ENCODE measurements at regions not wholly inside any gene's neighbourhood (a gene's known extent, or its start where the extent isn't known, plus 50 kb on each side); places are given as distances from the start of the nearest gene placed in this dataset.
"Not testable (repeated sequence)": the region's sequence is repeated elsewhere in the genome, so short reads cannot be mapped to it uniquely, and the experiment has no call there.

GRCh38 chr20:53884859-53885541 is 185.4 kb downstream of the BCAS1 start:
- Histone ChIP-seq H3K4me1 (ENCODE audit: control insufficient read depth in 4 of 4, insufficient read depth in 4 of 4, low read length in 3 of 4) (no peaks in the 10 kb centered on the region), H3K27ac (ENCODE audit: low read depth in 1 of 2, low read length in 2 of 2) (no peak overlapping the region)
- WGBS = 87% methylated on average over 10 of the region's 10 CpGs

GRCh38 chr20:53883098-53883911 is 187.1 kb downstream of the BCAS1 start:
- peaks cover 4 to 10% (median 9%) of the 10 kb centered on the region in 4 donors for H3K4me1 ChIP-seq (ENCODE audit: control insufficient read depth in 4 of 4, insufficient read depth in 4 of 4, low read length in 3 of 4)
- no peak overlapping the region for H3K27ac ChIP-seq (ENCODE audit: low read depth in 1 of 2, low read length in 2 of 2)
- no peak overlapping the region for H3K9ac ChIP-seq (ENCODE audit: low read depth in 1 of 2, low read length in 2 of 2)
- H3K9me3 ChIP-seq (ENCODE audit: control insufficient read depth in 4 of 4, low read length in 3 of 4) = no peaks in the 10 kb centered on the region
- no peaks in the 10 kb centered on the region for H3K27me3 ChIP-seq (ENCODE audit: control insufficient read depth in 4 of 4, insufficient read depth in 4 of 4, low read length in 3 of 4)
- H3K4me3 ChIP-seq (ENCODE audit: low read depth in 1 of 3, low read length in 3 of 3) = no peak overlapping the region
- DNase-seq (ENCODE audit: low spot score) = no peak
- H3K36me3 ChIP-seq (ENCODE audit: control insufficient read depth in 4 of 4, insufficient read depth in 3 of 4, low read depth in 1 of 4, low read length in 3 of 4) = no peaks in the 10 kb centered on the region
- no peak for TF ChIP-seq RXRA (IDR thresholded peaks at IDR 0.05)
- no peak for TF ChIP-seq YY1 (IDR thresholded peaks at IDR 0.05)
- no peak for TF ChIP-seq REST (IDR thresholded peaks at IDR 0.05)
- no peak for TF ChIP-seq NR2F2 (IDR thresholded peaks at IDR 0.05)
- no peak for TF ChIP-seq HNF4A (conservative IDR thresholded peaks at IDR 0.05)
- WGBS = 94% methylated on average over 5 of the region's 5 CpGs

More at GRCh38 chr20:53884859-53885541, 185.4 kb downstream of the BCAS1 start:
- Histone ChIP-seq H3K36me3 (ENCODE audit: control insufficient read depth in 4 of 4, insufficient read depth in 3 of 4, low read depth in 1 of 4, low read length in 3 of 4) (no peaks in the 10 kb centered on the region), H3K27me3 (ENCODE audit: control insufficient read depth in 4 of 4, insufficient read depth in 4 of 4, low read length in 3 of 4) (no peaks in the 10 kb centered on the region), H3K4me3 (ENCODE audit: low read depth in 1 of 3, low read length in 3 of 3) (no peak overlapping the region), H3K9me3 (ENCODE audit: control insufficient read depth in 4 of 4, low read length in 3 of 4) (no peaks in the 10 kb centered on the region), H3K9ac (ENCODE audit: low read depth in 1 of 2, low read length in 2 of 2) (no peak overlapping the region)
- DNase-seq (ENCODE audit: low spot score) = no peak
- TF ChIP-seq RAD21 (IDR thresholded peaks at IDR 0.05) (no peak), ZBTB33 (IDR thresholded peaks at IDR 0.05) (no peak), GABPA (IDR thresholded peaks at IDR 0.05 in 1 of 2, conservative IDR thresholded peaks at IDR 0.05 in 1 of 2) (no peak), MAX (IDR thresholded peaks at IDR 0.05) (no peak), FOXA2 (IDR thresholded peaks at IDR 0.05) (no peak), RXRA (IDR thresholded peaks at IDR 0.05) (no peak), JUND (IDR thresholded peaks at IDR 0.05) (no peak), TAF1 (conservative IDR thresholded peaks at IDR 0.05) (no peak), EGR1 (IDR thresholded peaks at IDR 0.05; ENCODE audit: low read depth in 2 of 2) (no peak), SP1 (IDR thresholded peaks at IDR 0.05) (no peak), CTCF (IDR thresholded peaks at IDR 0.05; ENCODE audit: low read depth, low read length, missing input control) (no peak), ATF3 (IDR thresholded peaks at IDR 0.05) (no peak), YY1 (IDR thresholded peaks at IDR 0.05) (no peak), NR2F2 (IDR thresholded peaks at IDR 0.05) (no peak), HNF4G (IDR thresholded peaks at IDR 0.05) (no peak), HNF4A (conservative IDR thresholded peaks at IDR 0.05) (no peak), FOXA1 (IDR thresholded peaks at IDR 0.05) (no peak)

- WGBS = 92% methylated on average over 5 of the region's 5 CpGs
- H3K4me3 ChIP-seq (ENCODE audit: low read depth in 1 of 3, low read length in 3 of 3); DNase-seq (ENCODE audit: low spot score); H3K9me3 ChIP-seq (ENCODE audit: control insufficient read depth in 4 of 4, low read length in 3 of 4); H3K36me3 ChIP-seq (ENCODE audit: control insufficient read depth in 4 of 4, insufficient read depth in 3 of 4, low read depth in 1 of 4, low read length in 3 of 4); H3K27me3 ChIP-seq (ENCODE audit: control insufficient read depth in 4 of 4, insufficient read depth in 4 of 4, low read length in 3 of 4); H3K27ac ChIP-seq (ENCODE audit: low read depth in 1 of 2, low read length in 2 of 2); H3K9ac ChIP-seq (ENCODE audit: low read depth in 1 of 2, low read length in 2 of 2): not testable (repeated sequence)
- peaks cover 6 to 15% (median 13%) of the 10 kb centered on the region in 4 donors for H3K4me1 ChIP-seq (ENCODE audit: control insufficient read depth in 4 of 4, insufficient read depth in 4 of 4, low read length in 3 of 4)
Measured at GRCh38 chr20:53882438-53882986, 187.9 kb downstream of the BCAS1 start.

Data from liver (tissue), 8 donors.